ENCODE measurements at regions not wholly inside any gene's neighbourhood (a gene's known extent, or its start where the extent isn't known, plus 50 kb on each side); places are given as distances from the start of the nearest gene placed in this dataset.
"Not testable (repeated sequence)": the region's sequence is repeated elsewhere in the genome, so short reads cannot be mapped to it uniquely, and the experiment has no call there.

DNA sequence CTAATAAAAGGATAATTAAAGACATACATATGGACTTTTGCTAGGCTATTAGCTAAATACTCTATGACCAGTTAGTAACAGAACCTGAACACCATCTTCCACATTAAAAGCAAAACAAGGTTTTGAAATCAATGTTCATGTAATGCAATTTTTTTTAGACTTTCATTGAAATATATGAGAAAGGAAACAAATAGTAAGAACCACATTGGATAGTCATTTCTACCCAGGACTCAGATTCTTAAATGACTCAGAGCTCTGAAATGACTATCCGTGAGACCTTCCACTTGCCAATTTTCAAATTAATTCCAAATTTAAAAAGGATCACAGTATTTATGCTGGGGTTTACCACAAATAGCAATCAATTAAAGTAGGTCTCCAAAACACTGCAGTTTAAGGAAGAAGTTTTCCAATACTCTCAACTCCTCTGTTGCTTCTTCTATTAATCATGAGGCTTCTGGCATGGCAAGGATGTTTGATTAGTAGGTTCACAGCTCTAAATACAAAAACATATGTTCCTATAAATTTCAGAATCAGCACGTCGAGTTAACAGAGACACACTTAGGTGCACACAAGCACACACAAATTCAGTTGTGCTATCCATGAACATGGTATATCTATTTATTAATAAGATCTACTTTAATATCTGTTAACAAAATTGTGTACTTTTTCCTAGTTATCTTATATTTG lies 841.0 kb downstream of the RNF144A start:
- Histone ChIP-seq H3K36me3 (ENCODE audit: insufficient read depth, low read length) (no peaks in the 10 kb centered on the region), H3K9ac (ENCODE audit: low read depth, low read length) (no peak overlapping the region), H3K9me3 (replicated peaks; ENCODE audit: low read length) (no peaks in the 10 kb centered on the region), H3K4me1 (ENCODE audit: control insufficient read depth, insufficient read depth, low read length) (no peaks in the 10 kb centered on the region), H3K4me2 (ENCODE audit: low read length) (no peak overlapping the region), H3K4me3 (ENCODE audit: low read length) (no peak overlapping the region), H3K27me3 (ENCODE audit: control insufficient read depth, insufficient read depth, low read length) (peaks cover 5% of the 10 kb centered on the region)

- no peaks in the 10 kb centered on the region for H3K36me3 ChIP-seq (ENCODE audit: insufficient read depth, low read length)
- no peaks in the 10 kb centered on the region for H3K4me1 ChIP-seq (ENCODE audit: control insufficient read depth, insufficient read depth, low read length)
- no peak overlapping the region for H3K9ac ChIP-seq (ENCODE audit: low read depth, low read length)
- H3K27me3 ChIP-seq (ENCODE audit: control insufficient read depth, insufficient read depth, low read length), result peaks cover 5% of the 10 kb centered on the region
- H3K4me3 ChIP-seq (ENCODE audit: low read length), result no peak overlapping the region
- no peak overlapping the region for H3K4me2 ChIP-seq (ENCODE audit: low read length)
- H3K9me3 ChIP-seq (replicated peaks; ENCODE audit: low read length), result no peaks in the 10 kb centered on the region
Measured at GRCh38 chr2:7759898-7760297, 842.7 kb downstream of the RNF144A start.

GRCh38 chr2:7763418-7763817 lies 846.2 kb downstream of the RNF144A start:
- not testable (repeated sequence) for H3K4me3 ChIP-seq (ENCODE audit: low read length); H3K27me3 ChIP-seq (ENCODE audit: control insufficient read depth, insufficient read depth, low read length); H3K36me3 ChIP-seq (ENCODE audit: insufficient read depth, low read length); H3K4me2 ChIP-seq (ENCODE audit: low read length); H3K9ac ChIP-seq (ENCODE audit: low read depth, low read length); H3K4me1 ChIP-seq (ENCODE audit: control insufficient read depth, insufficient read depth, low read length); H3K9me3 ChIP-seq (replicated peaks; ENCODE audit: low read length)

DNA sequence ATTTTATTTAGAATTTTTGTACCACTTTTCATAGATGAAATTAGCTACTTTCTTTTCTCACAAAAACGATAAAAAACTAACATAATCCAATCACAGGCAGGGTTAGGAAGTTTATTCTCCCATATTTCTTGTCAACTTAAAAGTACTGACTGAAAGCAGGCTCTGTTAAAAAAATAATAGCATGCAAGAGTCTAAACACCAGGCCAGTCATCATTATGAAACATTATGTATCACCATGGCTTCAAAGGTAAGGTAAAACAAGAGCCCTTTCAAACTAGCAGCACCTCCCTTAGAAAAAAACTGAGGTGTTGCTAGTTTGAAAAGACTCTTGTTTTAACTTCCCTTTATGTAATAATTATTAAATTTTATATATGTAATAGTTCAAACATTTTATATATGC lies 848.0 kb downstream of the RNF144A start:
- Histone ChIP-seq H3K27me3 (ENCODE audit: control insufficient read depth, insufficient read depth, low read length) (no peaks in the 10 kb centered on the region), H3K4me2 (ENCODE audit: low read length) (no peak overlapping the region), H3K9ac (ENCODE audit: low read depth, low read length) (no peak overlapping the region), H3K4me1 (ENCODE audit: control insufficient read depth, insufficient read depth, low read length) (no peaks in the 10 kb centered on the region), H3K36me3 (ENCODE audit: insufficient read depth, low read length) (no peaks in the 10 kb centered on the region), H3K9me3 (replicated peaks; ENCODE audit: low read length) (no peaks in the 10 kb centered on the region), H3K4me3 (ENCODE audit: low read length) (no peak overlapping the region)

DNA sequence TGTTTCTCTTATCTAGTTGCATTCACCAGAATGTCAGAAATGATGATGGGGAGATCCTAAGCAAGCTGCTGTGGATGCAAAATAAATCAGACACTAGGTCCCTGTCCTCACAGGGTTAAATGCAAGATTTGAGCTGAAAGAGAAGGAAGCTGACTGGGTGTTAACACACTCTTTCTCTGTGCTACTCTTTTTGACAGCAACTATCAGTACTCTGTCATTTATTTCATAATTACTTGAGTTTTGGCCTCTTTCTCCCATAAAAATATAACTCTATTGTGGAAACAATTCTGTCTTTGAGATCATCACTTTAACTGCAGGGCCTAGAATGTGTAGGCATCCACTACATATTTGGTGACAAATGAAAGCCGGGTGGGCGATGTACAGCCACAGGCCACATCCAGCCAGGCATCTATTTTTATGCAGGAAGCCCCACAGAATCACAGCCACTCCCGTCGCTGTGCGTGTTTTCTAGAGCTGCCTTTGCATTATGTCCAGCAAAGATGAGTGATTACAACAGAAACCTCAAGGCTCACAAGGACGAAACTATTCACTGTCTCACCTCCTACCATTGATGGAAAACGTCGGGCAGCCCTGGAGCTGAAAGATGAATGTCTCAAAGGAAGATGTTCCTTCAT lies 849.0 kb downstream of the RNF144A start:
- H3K9me3 ChIP-seq (replicated peaks; ENCODE audit: low read length), result no peaks in the 10 kb centered on the region
- H3K4me1 ChIP-seq (ENCODE audit: control insufficient read depth, insufficient read depth, low read length), result no peaks in the 10 kb centered on the region
- H3K4me2 ChIP-seq (ENCODE audit: low read length), result no peak overlapping the region
- no peaks in the 10 kb centered on the region for H3K36me3 ChIP-seq (ENCODE audit: insufficient read depth, low read length)
- H3K4me3 ChIP-seq (ENCODE audit: low read length), result no peak overlapping the region
- H3K9ac ChIP-seq (ENCODE audit: low read depth, low read length), result no peak overlapping the region
- no peaks in the 10 kb centered on the region for H3K27me3 ChIP-seq (ENCODE audit: control insufficient read depth, insufficient read depth, low read length)

- Histone ChIP-seq H3K9ac (ENCODE audit: low read depth, low read length) (no peak overlapping the region), H3K9me3 (replicated peaks; ENCODE audit: low read length) (no peaks in the 10 kb centered on the region), H3K4me1 (ENCODE audit: control insufficient read depth, insufficient read depth, low read length) (no peaks in the 10 kb centered on the region), H3K36me3 (ENCODE audit: insufficient read depth, low read length) (no peaks in the 10 kb centered on the region), H3K4me2 (ENCODE audit: low read length) (no peak overlapping the region), H3K27me3 (ENCODE audit: control insufficient read depth, insufficient read depth, low read length) (no peaks in the 10 kb centered on the region), H3K4me3 (ENCODE audit: low read length) (no peak overlapping the region)
Measured at GRCh38 chr2:7766978-7767565, 849.9 kb downstream of the RNF144A start.

- no peak overlapping the region for H3K9ac ChIP-seq (ENCODE audit: low read depth, low read length)
- no peaks in the 10 kb centered on the region for H3K36me3 ChIP-seq (ENCODE audit: insufficient read depth, low read length)
- no peak overlapping the region for H3K4me2 ChIP-seq (ENCODE audit: low read length)
- H3K9me3 ChIP-seq (replicated peaks; ENCODE audit: low read length), result no peaks in the 10 kb centered on the region
- H3K4me1 ChIP-seq (ENCODE audit: control insufficient read depth, insufficient read depth, low read length), result no peaks in the 10 kb centered on the region
- no peaks in the 10 kb centered on the region for H3K27me3 ChIP-seq (ENCODE audit: control insufficient read depth, insufficient read depth, low read length)
- H3K4me3 ChIP-seq (ENCODE audit: low read length), result no peak overlapping the region
Measured at GRCh38 chr2:7767902-7768301, 850.7 kb downstream of the RNF144A start.

- H3K27me3 ChIP-seq (ENCODE audit: control insufficient read depth, insufficient read depth, low read length), result no peaks in the 10 kb centered on the region
- no peaks in the 10 kb centered on the region for H3K36me3 ChIP-seq (ENCODE audit: insufficient read depth, low read length)
- no peak overlapping the region for H3K9ac ChIP-seq (ENCODE audit: low read depth, low read length)
- H3K4me2 ChIP-seq (ENCODE audit: low read length), result no peak overlapping the region
- no peaks in the 10 kb centered on the region for H3K4me1 ChIP-seq (ENCODE audit: control insufficient read depth, insufficient read depth, low read length)
- no peak overlapping the region for H3K4me3 ChIP-seq (ENCODE audit: low read length)
- no peaks in the 10 kb centered on the region for H3K9me3 ChIP-seq (replicated peaks; ENCODE audit: low read length)
Measured at GRCh38 chr2:7771781-7772180, 854.6 kb downstream of the RNF144A start.

DNA sequence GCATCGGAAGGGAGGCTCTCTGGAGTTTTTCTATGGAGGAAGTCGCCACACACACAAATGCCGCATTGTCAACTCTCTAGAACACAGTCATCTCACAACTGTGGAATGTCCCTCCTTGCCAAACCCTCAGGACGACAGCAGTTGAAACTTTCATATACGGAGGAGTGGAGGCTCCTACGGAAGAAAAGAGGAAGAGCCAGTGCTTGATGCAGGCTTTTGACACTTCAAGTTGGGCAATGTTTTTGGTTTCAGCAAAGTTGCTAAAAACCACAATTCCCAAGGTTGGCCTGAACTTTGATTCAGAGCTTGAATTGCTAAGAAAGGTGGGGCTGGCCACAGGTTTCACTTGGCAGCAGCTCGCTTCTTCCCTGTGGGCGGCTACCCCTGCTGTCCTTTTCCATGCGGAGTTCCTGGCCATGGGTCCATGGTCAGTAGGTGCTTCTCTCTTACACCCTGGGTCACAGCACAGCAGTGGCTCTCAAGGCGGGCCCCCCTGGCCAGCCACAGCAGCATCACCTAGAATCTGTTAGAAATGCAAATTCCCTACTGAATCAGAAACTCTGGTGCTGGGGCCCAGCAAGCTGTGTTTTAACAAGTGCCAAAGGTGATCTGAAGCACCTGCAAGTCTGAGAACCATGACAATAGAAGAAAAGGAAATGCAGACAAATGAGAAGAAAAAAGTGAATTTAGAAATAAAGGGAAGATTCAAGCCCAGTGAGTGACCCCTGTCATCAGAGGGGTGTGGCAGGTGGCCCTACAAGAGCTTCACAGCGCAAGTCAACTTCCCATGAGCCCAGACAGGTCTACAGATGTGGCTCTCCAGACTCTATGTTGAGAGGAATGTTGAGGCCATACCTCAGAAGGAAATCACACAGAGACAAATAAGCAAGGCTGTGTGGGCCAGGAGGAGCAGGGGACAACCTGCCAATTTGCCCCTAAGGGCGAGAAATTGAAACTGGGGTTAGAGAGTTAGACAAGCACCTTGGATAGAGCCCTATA lies 856.4 kb downstream of the RNF144A start:
- H3K4me1 ChIP-seq (ENCODE audit: control insufficient read depth, insufficient read depth, low read length), result no peaks in the 10 kb centered on the region
- no peak overlapping the region for H3K4me3 ChIP-seq (ENCODE audit: low read length)
- no peaks in the 10 kb centered on the region for H3K36me3 ChIP-seq (ENCODE audit: insufficient read depth, low read length)
- no peak overlapping the region for H3K9ac ChIP-seq (ENCODE audit: low read depth, low read length)
- no peaks in the 10 kb centered on the region for H3K27me3 ChIP-seq (ENCODE audit: control insufficient read depth, insufficient read depth, low read length)
- H3K4me2 ChIP-seq (ENCODE audit: low read length), result no peak overlapping the region
- H3K9me3 ChIP-seq (replicated peaks; ENCODE audit: low read length), result no peaks in the 10 kb centered on the region

- H3K4me2 ChIP-seq (ENCODE audit: low read length), result no peak overlapping the region
- H3K36me3 ChIP-seq (ENCODE audit: insufficient read depth, low read length), result no peaks in the 10 kb centered on the region
- H3K9me3 ChIP-seq (replicated peaks; ENCODE audit: low read length), result no peaks in the 10 kb centered on the region
- H3K9ac ChIP-seq (ENCODE audit: low read depth, low read length), result no peak overlapping the region
- no peak overlapping the region for H3K4me3 ChIP-seq (ENCODE audit: low read length)
- no peaks in the 10 kb centered on the region for H3K4me1 ChIP-seq (ENCODE audit: control insufficient read depth, insufficient read depth, low read length)
- no peaks in the 10 kb centered on the region for H3K27me3 ChIP-seq (ENCODE audit: control insufficient read depth, insufficient read depth, low read length)
Measured at GRCh38 chr2:7774481-7774880, 857.3 kb downstream of the RNF144A start.

DNA sequence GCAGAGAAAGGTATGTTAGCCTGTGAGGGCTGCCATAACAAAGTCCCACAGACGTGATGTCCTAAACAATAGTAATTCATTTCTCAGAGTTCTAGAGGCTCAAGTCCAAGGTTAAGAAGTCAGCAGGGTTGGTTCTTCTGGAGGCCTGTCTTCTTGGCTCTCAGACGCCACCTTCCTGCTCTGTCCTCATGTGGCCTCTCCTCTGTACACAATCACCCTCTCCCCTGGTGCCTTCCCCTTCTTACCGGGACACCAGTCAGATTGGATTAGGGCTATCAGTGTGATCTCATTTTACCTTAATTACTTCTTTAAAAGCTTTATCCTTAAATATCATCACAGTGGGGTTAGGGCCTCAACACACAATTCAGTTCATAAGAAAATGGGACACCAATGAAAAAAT lies 860.5 kb downstream of the RNF144A start:
- H3K9me3 ChIP-seq (replicated peaks; ENCODE audit: low read length), result no peaks in the 10 kb centered on the region
- no peak overlapping the region for H3K9ac ChIP-seq (ENCODE audit: low read depth, low read length)
- no peak overlapping the region for H3K4me2 ChIP-seq (ENCODE audit: low read length)
- no peaks in the 10 kb centered on the region for H3K36me3 ChIP-seq (ENCODE audit: insufficient read depth, low read length)
- H3K4me3 ChIP-seq (ENCODE audit: low read length), result no peak overlapping the region
- no peaks in the 10 kb centered on the region for H3K4me1 ChIP-seq (ENCODE audit: control insufficient read depth, insufficient read depth, low read length)
- no peaks in the 10 kb centered on the region for H3K27me3 ChIP-seq (ENCODE audit: control insufficient read depth, insufficient read depth, low read length)

Measured in skeletal muscle satellite cell (primary cell).